ENCODE measurements at regions not wholly inside any gene's neighbourhood (a gene's known extent, or its start where the extent isn't known, plus 50 kb on each side); places are given as distances from the start of the nearest gene placed in this dataset.
A peak's percentile ranks its signal among the peaks of the same experiment; 100 is the strongest.
"Not testable (repeated sequence)": the region's sequence is repeated elsewhere in the genome, so short reads cannot be mapped to it uniquely, and the experiment has no call there.

DNA sequence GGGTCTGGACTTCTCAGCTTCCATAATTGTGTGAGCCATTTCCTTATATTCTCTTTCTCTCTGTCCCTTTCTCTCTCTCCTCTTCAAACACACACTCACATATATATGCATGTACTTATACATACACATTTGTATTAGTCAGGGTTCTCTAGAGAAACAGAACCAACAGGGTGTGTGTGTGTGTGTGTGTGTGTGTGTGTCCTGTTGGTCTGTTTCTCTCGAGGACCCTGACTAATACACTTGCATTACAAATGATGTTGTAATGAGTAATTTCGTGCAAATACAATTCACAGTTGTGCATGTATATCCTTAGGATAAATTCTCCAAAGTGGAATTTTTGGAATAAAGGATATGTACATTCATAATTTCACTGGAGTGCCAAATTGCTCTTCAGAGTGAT is 115.3 kb downstream of the NPIPB5 start:
- no peak for DNase-seq

DNA sequence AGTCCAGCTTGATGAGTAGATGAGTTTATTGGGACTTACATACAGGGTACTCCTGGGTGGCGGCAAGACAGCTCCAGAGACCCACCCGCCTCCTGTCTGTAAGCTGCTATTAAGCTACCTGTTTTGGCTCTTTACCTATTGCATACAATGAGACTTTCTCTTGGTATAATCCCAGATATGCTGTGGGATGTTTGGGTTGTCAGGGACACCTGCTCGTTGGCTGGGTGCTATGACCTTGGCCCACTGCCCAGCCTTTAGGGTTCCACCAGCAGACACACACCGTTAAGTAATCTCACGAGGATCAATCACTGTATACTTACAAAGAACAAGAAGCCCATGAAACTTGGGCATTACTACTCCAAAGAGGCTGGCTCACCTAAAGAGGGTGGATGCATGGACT is 116.4 kb downstream of the NPIPB5 start:
- DNase-seq: no peak

DNA sequence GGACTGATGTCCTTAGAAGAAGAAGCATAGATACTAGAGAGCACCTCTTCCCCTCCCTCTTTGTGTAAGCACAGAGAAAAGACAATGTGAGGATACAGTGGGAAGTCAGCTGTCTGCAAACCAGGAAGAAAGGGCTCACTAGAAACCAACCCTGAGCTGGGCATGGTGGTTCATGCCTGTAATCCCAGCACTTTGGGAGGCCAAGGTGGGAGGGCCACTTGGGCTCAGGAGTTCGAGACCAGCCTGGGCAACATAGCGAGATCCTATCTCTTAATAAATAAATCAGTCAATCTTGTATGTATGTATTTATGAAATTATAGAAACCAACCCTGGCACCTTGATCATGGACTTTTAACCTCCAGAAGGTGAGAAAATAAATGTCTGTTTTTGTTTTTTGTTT is 118.3 kb downstream of the NPIPB5 start:
- DNase-seq: no peak

DNA sequence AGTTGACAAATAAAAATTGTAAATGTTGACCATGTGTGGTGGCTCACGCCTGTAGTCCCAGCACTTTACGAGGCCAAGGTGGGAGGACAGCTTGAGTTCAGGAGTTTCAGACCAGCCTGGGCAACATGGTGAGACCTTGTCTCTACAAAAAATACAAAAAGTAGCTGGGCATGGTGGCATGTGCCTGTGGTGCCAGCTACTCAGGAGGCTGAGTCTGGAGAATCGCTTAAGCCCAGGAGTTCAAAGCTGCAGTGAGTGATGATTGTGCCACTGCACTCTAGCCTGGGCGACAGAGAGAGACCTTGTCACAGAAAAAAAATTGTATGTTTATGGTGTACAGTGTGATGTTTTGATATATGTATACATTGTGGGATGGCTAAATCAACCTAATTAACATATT is 119.6 kb downstream of the NPIPB5 start:
- DNase-seq: no peak

DNA sequence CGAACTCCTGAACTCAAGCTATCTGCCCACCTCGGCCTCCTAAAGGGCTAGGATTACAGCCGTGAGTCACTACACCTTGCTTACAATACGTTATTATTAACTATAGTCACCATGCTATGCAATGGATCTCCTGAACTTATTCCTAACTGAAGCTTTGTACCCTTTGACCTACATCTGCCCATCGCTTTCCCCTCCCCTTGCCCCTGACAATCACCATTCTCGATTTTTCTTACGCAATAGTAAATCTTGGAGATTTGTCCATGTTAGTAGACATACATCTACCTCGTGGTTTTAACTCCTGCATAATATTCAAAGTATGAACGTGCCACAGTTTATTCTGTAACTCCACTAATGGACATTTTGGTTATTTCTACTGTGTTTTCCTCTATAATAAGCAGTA is 120.6 kb downstream of the NPIPB5 start:
- no peak for DNase-seq

DNA sequence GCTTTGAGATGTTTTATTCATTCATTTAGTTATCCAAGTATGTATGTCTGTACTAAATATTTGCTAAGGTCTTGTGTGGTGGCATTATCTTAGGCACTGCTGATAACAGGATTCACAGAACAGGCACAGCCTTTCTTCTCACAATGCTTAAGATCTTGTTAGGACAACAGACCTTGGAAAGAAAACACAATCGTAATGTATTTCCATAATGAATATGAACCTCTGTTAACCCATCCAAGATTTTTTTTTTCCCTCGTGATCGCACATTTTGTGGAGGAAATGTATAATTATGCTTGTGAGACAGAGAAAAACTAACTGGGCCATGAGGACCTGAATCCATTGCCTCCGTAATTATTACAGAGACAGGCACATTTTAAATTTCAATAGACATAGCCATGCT is 121.9 kb downstream of the NPIPB5 start:
- DNase-seq: no peak

DNA sequence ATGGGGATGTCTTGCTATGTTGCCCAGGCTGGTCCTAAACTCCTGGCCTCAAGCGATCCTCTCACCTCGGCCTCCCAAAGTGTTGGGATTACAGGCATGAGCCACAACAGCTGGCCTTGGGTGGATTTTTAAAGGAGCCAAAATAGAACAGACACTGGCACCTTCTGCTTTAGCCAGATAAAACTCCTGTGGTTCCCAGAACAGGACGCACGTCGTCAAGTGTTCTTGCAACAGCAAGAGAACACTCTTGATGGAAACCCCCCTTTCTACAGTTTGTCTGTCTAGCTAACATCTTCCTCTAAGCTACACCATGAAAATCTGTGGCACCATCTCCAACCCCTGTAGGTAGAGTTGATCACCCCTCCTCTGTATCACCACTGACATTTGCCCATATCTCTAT is 122.6 kb downstream of the NPIPB5 start:
- no peak for DNase-seq

DNA sequence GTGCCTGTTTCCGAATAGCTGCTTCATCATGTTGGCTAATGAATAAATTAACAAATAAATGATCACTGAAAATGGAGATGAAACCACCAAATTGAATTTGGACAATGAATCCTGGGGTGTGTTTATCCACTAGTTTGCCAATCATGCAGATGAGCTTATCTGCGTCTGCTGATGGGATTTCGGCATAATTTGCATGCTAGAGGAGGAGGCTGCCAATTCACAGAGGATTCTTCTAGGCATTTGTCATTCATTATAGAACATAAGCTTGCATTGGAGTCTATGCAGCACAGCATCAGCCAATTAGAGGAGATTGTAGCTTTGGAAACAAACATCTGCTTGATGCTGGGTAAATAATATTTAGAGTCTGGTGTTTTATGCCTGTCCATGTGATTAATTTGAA is 123.1 kb downstream of the NPIPB5 start:
- DNase-seq: no peak

DNA sequence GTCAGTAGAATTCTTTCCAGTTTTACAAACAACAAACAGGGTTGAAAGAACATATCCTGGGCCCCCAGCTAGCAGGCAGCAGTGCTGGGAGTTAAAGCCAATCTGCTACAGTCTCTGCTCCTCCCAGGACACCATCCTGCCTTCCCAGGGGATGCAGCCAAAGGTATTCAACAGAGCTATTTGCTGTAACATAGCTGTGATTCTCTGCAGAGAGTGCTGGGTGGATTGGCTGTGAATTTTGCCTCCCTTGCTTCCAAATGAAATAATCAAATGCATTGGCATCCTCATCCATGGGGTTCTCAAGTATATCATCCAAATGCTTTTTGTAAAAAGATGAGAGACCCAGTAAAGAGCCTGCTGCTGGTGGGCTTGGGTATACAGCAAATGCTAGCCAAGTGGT is 124.3 kb downstream of the NPIPB5 start:
- DNase-seq: no peak

DNA sequence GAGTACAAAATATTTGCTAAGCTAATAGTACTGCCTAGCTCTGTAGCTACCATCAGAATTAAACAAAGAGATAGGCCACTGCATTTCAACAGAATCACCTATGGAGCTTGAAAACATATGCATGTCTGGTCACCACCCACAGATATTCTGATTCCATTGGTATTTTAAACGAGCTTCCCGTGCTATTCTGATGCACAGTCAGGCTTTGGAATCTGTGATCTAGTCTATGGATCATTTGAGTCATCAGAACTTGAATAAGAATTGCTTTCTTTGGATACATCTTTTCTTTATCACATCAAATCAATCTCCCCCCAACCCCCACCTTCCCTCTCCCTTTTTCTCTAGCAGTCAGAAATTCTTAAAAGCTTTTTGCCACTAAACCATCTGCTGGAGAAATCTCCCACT is 124.7 kb downstream of the NPIPB5 start:
- peak in 1 of 3 donors; percentile 3 for DNase-seq

DNA sequence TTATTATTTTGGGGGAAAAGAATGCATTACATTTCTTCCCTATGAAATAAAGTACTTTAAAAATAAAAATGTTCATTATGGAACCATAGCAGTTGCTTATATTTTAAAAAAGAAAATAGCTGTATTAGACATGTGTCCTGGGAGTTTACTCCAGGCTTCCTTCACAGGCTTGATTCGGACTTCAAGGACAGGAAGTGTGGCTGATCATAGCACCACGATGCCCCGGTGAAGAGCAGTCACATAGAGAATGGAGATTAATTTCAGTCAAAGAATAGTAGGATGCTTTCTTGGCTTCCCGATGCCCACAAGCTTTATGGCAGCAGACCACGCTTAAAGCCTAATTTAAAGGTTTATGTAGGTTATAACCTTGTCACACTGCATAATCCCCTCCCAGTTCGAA is 125.1 kb downstream of the NPIPB5 start:
- no peak for DNase-seq

DNA sequence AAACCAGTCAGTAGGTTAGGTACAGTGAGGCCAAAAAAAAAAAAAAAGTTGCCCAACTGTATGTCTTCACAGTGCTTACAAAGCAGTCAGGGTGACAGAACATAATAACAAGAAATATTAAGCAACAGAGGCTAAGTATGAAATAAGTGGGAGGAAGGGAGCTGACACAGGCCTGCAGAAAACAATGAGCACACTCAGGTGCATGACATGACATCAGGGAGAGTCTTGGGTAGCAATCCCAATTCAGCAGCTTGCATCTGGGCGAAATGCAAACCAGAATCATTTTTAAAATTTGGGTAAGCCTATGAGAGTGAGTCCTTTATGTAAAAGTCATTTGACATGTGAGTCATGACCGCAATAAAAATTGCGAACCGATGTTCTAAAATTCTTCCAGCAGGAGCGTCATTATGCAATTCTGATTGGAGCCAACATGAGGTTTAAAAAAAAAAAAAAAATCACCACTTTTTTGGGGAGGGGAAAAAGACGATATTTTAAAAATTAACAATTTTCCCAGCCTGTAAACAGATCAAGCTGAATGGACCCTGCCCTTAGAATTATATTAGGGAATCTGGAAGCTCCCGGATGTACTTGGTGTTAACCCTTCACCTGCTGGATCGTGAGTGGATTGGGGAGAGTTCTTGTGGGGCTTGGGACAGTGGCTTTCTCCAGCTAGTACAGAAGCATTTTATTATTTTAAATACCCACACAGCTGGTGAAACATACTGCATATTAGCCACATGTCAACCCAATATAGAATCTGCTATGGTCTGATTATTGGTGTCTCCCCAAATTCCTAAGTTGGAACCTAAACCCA is 127.9 kb downstream of the NPIPB5 start:
- peak in 1 of 3 donors; percentile 6 for DNase-seq

DNA sequence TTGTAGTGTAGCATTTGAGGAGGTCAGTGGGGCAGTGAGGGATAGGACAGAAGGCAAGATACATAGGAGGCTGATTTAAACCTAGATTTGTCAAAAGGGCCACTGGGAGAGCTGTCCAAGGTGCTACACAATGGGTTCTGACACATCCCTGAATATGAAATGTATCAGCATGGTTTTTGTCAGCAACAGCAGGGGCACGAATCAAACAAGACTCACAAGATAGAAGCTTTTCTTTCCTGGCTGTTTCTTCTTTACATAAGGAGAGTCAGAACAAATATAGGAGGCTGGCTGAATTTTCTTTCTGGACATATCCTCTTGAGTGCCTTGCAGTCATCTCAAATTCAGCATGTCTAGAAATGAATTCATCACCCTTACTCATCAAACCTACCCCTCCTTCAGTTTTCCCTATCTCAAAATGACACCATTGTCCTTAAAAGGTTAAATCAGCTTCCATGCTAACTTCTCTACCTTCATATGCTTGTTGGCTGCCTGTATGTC is 130.5 kb downstream of the NPIPB5 start:
- peak; percentile 7 to 24 (median 12) for DNase-seq

DNA sequence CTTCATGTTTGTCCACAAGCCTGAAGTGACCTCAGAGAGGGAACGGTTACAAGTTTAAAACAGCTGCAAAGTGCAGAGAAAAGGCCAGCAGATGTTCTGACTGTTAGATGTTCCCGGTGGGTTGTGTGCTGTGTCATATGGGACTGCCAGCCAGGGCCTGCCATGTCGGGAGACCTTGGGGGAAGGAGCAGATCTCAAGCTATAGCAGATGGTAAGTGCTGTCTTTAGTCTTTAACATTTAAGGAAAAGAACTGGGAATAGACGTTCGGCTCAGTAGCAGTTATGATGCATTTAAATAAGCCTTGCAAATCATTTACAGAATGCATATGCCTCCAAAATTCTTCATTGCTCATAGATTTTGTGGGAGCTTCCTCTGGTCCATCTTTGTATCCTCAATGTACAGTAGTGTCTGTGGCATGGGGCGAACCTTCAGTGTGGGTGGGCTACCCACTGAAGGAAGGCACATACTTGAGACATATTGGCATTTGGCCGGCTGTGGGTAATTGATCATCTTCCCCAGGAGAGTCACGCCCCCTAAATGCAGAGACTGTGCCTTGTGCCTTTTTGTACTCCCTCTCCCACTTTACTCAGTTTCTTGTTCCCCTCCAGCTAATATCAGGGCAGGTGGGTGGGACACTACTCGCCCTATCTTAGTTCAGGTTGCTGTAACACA is 131.9 kb downstream of the NPIPB5 start:
- DNase-seq: no peak

DNA sequence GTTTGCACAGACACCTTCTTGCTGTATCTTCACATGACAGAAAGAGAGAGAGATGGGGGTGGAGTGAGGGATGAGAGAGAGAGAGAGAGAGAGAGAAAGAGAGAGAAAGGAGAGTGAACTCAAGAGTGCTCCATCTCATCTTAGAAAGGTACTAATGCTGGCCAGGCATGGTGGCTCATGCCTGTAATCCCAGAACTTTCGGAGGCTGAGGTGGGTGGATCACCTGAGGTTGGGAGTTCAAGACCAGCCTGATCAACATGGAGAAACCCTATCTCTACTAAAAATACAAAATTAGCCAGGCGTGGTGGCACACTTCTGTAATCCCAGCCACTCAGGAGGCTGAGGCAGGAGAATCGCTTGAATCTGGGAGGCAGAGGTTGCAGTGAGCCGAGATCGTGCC is 132.5 kb downstream of the NPIPB5 start:
- not testable (repeated sequence) for DNase-seq

DNA sequence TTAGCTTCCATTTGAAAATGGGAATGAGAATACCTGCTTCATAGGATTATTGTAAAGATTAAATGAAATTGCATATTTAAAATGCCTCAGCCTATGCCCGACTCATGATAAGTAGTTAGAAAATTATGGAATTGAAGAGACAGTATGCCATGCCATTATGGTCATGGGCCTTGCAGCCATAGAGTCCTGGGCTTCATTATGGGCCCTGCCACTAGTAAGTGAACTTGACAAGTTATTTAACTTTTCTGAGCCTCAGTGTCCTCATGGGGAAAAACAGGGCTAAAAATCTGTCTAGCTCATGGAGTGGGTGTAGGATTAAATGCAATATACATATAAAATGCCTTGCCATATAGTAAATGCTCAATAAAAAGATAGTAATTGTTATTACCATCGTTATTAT is 133.2 kb downstream of the NPIPB5 start:
- no peak for DNase-seq

DNA sequence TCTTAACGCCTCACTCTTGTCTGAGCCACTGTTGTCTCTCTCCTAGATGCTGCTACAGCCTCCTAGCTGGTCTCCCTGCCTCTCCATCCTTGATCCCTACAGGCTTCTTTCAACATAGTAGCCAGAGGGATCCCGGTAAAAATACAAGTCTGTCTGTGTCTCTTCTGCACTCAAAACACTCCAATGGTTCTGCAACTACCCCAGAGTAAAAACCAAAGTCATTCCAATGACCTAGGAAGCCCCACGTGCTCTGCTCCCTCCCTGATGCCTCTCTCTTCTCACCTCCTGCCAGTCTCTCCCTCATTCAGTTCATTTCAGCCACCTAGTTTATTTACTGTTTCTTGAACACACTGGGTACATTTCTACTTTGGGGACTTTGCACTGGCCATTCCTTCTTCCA is 135.2 kb downstream of the NPIPB5 start:
- no peak for DNase-seq

DNA sequence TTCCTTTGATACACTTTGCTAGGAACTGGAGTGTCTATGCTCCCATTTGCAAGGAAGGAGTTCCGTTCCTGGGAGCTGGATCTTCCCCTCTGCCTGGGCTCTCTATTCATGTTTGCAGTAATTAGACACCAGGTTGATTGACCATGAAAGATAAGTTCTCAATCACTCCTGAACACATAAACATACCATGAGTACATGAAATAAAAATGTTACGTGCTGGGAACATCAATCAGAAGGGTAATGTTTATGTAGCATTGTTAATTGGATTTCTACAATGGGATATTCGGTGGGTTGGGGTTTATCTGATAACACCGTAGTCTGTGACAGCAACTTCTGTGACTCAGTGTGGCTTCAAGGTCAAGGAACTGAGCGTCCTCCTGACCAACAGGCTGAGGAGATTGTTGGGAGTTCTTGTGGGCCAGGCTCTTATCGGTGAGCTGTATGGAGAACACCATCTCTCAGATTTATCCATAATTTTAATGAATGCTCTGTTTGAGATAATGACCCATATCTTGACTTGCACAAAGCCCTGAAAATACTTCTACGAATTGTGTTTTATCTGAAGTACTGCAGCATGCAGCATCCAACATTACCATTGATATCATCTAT is 136.4 kb downstream of the NPIPB5 start:
- DNase-seq: no peak

DNA sequence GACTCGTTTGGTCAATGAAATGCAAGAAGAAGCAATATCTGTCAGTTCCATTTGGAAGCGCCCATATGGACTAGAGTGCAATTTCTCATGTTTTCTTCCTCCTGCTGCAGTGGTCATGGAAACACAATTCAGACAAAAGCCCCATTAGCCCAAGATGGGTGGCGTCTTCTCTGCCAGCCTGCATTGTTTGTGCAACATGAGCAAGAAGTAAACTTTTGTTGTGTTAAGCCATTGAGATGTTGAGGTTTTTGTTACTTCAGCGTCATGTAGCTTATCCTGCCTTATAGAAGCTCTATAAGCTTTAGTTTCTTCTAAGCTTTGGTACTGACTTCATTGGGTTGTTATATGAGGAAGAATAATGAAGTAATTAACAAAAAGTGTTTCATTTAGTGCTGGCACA is 137.4 kb downstream of the NPIPB5 start:
- no peak for DNase-seq

DNA sequence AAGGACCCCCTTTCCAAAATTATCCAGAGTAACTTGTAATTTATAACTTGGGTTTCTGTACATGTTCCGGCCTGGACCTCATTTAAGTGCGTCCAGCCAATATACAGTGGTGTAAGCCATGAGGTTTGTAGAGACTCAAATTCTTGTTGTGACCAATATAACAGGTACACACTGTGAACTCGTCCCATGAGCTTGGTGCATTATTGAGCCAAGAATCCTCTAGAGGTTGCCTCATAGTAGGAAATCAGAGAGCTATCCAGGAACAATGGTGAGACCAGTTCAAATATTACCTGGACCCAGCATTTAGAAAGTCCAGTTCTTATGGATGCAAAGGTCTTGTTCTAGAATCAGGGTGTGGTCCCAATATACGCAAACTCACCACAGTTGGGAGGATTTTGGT is 138.2 kb downstream of the NPIPB5 start:
- DNase-seq: no peak

DNA sequence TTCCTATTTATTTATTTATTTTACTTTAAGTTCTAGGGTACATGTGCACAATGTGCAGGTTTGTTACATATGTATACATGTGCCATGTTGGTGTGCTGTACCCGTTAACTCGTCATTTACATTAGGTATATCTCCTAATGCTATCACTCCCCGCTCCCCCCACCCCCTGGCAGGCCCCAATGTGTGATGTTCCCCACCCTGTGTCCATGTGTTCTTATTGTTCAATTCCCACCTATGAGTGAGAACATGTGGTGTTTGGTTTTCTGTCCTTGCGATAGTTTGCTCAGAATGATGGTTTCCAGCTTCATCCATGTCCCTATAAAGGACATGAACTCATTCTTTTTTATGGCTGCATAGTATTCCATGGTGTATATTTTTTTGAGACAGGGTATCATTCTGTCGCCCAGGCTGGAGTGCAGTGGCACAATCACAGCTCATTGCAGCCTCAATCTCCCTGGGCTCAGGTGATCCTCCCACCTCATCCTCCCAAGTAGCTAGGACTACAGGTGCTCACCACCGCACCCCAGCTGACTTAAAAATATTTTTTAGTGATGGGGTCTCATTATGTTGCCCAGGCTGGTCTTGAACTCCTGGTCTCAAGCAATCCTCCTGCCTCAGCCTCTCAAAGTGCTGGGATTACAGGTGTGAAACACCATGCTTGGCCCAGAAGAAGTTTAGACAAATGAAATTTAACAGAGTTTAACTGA is 140.6 kb downstream of the NPIPB5 start:
- not testable (repeated sequence) for DNase-seq

DNA sequence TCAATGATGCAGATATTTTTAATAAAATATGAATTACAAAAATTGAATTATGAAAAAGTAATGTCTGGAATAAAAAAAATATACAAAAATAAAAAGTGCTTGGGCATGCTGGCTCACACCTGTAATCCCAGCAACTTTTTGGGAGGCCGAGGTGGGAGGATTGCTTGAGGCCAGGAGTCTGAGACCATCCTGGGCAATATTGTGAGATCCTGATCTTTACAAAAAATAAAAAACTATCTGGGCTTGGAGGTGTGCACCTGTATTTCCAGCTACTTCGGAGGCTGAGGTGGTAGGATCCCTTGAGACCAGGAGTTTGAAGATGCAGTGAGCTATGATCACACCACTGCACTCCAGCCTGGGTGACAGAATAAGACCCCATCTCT is 141.8 kb downstream of the NPIPB5 start:
- no peak for DNase-seq
